K562 (cell line): ENCODE measurements at regions not wholly inside any gene's neighbourhood (a gene's known extent, or its start where the extent isn't known, plus 50 kb on each side); places are given as distances from the start of the nearest gene placed in this dataset.

ENCODE experiments used
- ATAC-seq: fragments of 200-7000 bp; cut with Tn5 transposase; 3 replicates; pipeline ENCODE4 v1.9.1; 2020; ENCODE audit warnings: moderate library complexity
- BruUV-seq: library from RNA; stranded (reverse); fragments of 400-500 nt; replicated peaks from 2 replicates; lab custom pipeline; 2021; lab: Mats Ljungman, UMichigan
- CTCF ChIA-PET: fragments of 300-600 bp; formaldehyde crosslinking; extraction: SDS; loops from one replicate; lab custom pipeline; 2021; ENCODE audit warnings: low intra/inter-chr PET ratio; lab: Yijun Ruan, JAX
- POLR2A ChIA-PET: fragments of 300-600, 350-650 bp; sonication (Branson Sonifier 250); formaldehyde crosslinking; extraction: SDS; loops from one replicate; lab custom pipeline; 2021; ENCODE audit warnings: antibody characterized with exemption, inconsistent platforms; lab: Yijun Ruan, JAX
- DNase-seq, 4 experiments: peaks; one replicate each; pipeline versions ENCODE4 v3.0.0 to v3.0.0-alpha.2; 2011 to 2018; ENCODE audit warnings: low spot score in 3 of 4, mixed read lengths in 3 of 4; ENCODE audit errors: extremely low read depth in 1 of 4
- FAIRE-seq: peaks from 2 replicates; lab custom pipeline; 2011; peaks lifted over from hg19 to GRCh38; lab: Jason Lieb, UNC
- H2AFZ ChIP-seq: 2 replicates; pipeline ENCODE4 v1.6.0; 2011; ENCODE audit warnings: low read depth, low read length, control low read depth, inconsistent platforms
- H3K27ac ChIP-seq: fragments of 200-600 bp; 3 replicates; pipeline ENCODE4 v1.8.0; 2011; ENCODE audit warnings: low read depth, mild to moderate bottlenecking, control low read depth, inconsistent platforms, low read length, moderate library complexity, mixed read lengths; ENCODE audit errors: extremely low read depth
- H3K27me3 ChIP-seq, 2 experiments: fragments of 300-600 bp in 1 of 2; 2 replicates in 1 of 2; 3 replicates in 1 of 2; pipeline versions ENCODE4 v1.6.0 to v1.8.0; 2011; ENCODE audit warnings: inconsistent platforms in 2 of 2, low read length in 2 of 2, mild to moderate bottlenecking in 1 of 2, mixed read lengths in 1 of 2, moderate library complexity in 1 of 2; ENCODE audit not compliant: control insufficient read depth in 2 of 2, insufficient read depth in 2 of 2
- H3K36me3 ChIP-seq: fragments of 300-600 bp; 3 replicates; pipeline ENCODE4 v1.8.0; 2011; ENCODE audit warnings: mild to moderate bottlenecking, low read length, inconsistent platforms; ENCODE audit not compliant: control insufficient read depth, insufficient read depth
- H3K4me1 ChIP-seq, 2 experiments: fragments of 200-600 bp in 1 of 2; replicated peaks in 1 of 2; 2 replicates in 1 of 2; 3 replicates in 1 of 2; pipeline versions ENCODE4 v1.5.1 to v1.8.0; 2011; ENCODE audit warnings: inconsistent platforms in 2 of 2, low read length in 2 of 2, mild to moderate bottlenecking in 1 of 2, mixed read lengths in 1 of 2, moderate library complexity in 1 of 2; ENCODE audit not compliant: control insufficient read depth in 2 of 2, insufficient read depth in 2 of 2
- H3K4me2 ChIP-seq: 2 replicates; pipeline ENCODE4 v1.6.1; 2011; ENCODE audit warnings: low read length, control low read depth, inconsistent platforms, mixed read lengths; ENCODE audit not compliant: insufficient read depth
- H3K4me3 ChIP-seq: fragments of 200-600 bp; sonication (generic), shearing (Covaris generic); 2 replicates; pipeline ENCODE4 v1.5.1; 2016; ENCODE audit warnings: control low read depth, inconsistent platforms
- H3K79me2 ChIP-seq: fragments of 200-600 bp; 3 replicates; pipeline ENCODE4 v1.8.0; 2011; ENCODE audit warnings: low read length, inconsistent platforms; ENCODE audit not compliant: control insufficient read depth, insufficient read depth
- H3K9ac ChIP-seq, 2 experiments: 2 replicates each; pipeline versions ENCODE4 v1.6.0 to v1.6.1; 2011; ENCODE audit warnings: low read depth in 2 of 2, low read length in 2 of 2, control low read depth in 1 of 2, inconsistent platforms in 1 of 2, mild to moderate bottlenecking in 1 of 2, mixed read lengths in 1 of 2; ENCODE audit not compliant: insufficient read depth in 1 of 2
- H3K9me1 ChIP-seq: one replicate; pipeline ENCODE4 v1.6.0; 2011; ENCODE audit warnings: inconsistent platforms, mild to moderate bottlenecking, low read length, moderate library complexity; ENCODE audit not compliant: control insufficient read depth, insufficient read depth
- H3K9me3 ChIP-seq: replicated peaks from 2 replicates; pipeline ENCODE4 v1.5.1; 2011; ENCODE audit warnings: low read depth, low read length, inconsistent platforms; ENCODE audit not compliant: control insufficient read depth, insufficient read depth
- H4K20me1 ChIP-seq: replicated peaks from 2 replicates; pipeline ENCODE4 v1.6.1; 2011; ENCODE audit warnings: low read length, inconsistent platforms, mixed read lengths; ENCODE audit not compliant: control insufficient read depth, insufficient read depth
- BRF1 ChIP-seq: IDR thresholded peaks from 3 replicates; pipeline ENCODE4 v1.6.1; 2011; ENCODE audit warnings: borderline replicate concordance, mild to moderate bottlenecking; ENCODE audit not compliant: insufficient read length; ENCODE audit errors: extremely low read depth
- CREB5 ChIP-seq: fragments of 250-450 bp; sonication (Bioruptor Pico); IDR thresholded peaks from 2 replicates; pipeline ENCODE4 v1.5.0; 2020; ENCODE audit warnings: mild to moderate bottlenecking
- MCM7 ChIP-seq, 2 experiments: fragments of 450-650 bp; IDR thresholded peaks; 2 replicates each; pipeline ENCODE4 v1.6.1; 2016 to 2018
- MEF2A ChIP-seq: IDR thresholded peaks from 2 replicates; pipeline ENCODE4 v1.6.1; 2011; ENCODE audit warnings: low read depth, mild to moderate bottlenecking, low read length, moderate library complexity; ENCODE audit not compliant: control insufficient read depth
- RUNX1 ChIP-seq: sonication (generic); IDR thresholded peaks from 2 replicates; pipeline ENCODE4 v1.6.1; 2016; ENCODE audit warnings: antibody characterized with exemption, low read depth
- SREBF2 ChIP-seq: sonication (generic); formaldehyde crosslinking; IDR thresholded peaks from 2 replicates; pipeline ENCODE4 v1.4.0; 2020; ENCODE audit warnings: mild to moderate bottlenecking, missing genetic modification reagents
- TAF9B ChIP-seq: fragments of 450-650 bp; IDR thresholded peaks from 2 replicates; pipeline ENCODE4 v1.6.1; 2018; ENCODE audit warnings: mild to moderate bottlenecking; ENCODE audit not compliant: partially characterized antibody
- WGBS: fragments of 100-300 bp; shearing (Covaris generic); methylation state at CpG from one replicate; pipeline ENCODE4 v1.1.6; 2016; ENCODE audit warnings: low coverage, mixed read lengths; ENCODE audit not compliant: insufficient coverage; ENCODE audit errors: missing lambda C conversion rate; 5-methylcytosine and 5-hydroxymethylcytosine counted together
- in situ Hi-C: fragments of 300-500 bp; cut with MboI; formaldehyde crosslinking; loops from 4 replicates; pipeline ENCODE4 v1.15.0; 2018; ENCODE audit warnings: inconsistent platforms, mixed read lengths
- intact Hi-C: fragments of 100-400 bp; cut with micrococcal nuclease; formaldehyde crosslinking; loops from 2 replicates; pipeline ENCODE4 v1.14.2; 2022
- TF ChIP-seq, protein P1 (sequence below): sonication (generic); formaldehyde crosslinking; IDR thresholded peaks from 2 replicates; pipeline ENCODE4 v1.8.1; 2023; ENCODE audit warnings: mild to moderate bottlenecking, missing genetic modification reagents

- TF ChIP-seq, protein P1, sequence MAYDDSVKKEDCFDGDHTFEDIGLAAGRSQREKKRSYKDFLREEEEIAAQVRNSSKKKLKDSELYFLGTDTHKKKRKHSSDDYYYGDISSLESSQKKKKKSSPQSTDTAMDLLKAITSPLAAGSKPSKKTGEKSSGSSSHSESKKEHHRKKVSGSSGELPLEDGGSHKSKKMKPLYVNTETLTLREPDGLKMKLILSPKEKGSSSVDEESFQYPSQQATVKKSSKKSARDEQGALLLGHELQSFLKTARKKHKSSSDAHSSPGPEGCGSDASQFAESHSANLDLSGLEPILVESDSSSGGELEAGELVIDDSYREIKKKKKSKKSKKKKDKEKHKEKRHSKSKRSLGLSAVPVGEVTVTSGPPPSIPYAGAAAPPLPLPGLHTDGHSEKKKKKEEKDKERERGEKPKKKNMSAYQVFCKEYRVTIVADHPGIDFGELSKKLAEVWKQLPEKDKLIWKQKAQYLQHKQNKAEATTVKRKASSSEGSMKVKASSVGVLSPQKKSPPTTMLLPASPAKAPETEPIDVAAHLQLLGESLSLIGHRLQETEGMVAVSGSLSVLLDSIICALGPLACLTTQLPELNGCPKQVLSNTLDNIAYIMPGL: no peak
Measured at GRCh38 chr10:30756896-30757295, 127.3 kb upstream of the LYZL2 start (continued).

DNA sequence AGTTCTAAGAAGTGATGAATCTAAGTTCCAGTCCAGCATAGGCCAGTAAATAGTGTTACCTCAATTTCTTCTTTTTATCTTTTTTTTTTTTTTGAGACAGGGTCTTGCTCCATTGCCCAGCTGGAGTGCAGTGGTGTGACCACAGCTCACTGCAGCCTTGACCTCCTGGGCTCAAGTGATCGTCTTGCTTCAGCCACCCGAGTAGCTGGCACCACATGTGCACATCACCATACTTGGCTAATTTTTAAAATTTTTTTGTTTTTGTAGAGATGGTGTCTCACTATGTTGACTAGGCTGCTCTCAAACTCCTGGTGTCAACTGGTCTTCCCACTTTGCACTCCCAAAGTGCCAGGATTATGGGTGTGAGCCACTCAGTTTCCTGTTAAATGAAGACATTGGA lies 126.6 kb upstream of the LYZL2 start:
- no peak overlapping the region for H3K4me2 ChIP-seq
- H3K27me3 ChIP-seq: peaks cover 19 to 36% of the 10 kb centered on the region in 2 experiments; a peak in 3 of 5 replicates
- no peak for FAIRE-seq
- no peak overlapping the region for H3K9ac ChIP-seq
- TF ChIP-seq BRF1 (no peak), CREB5 (CRISPR knock-in tag) (no peak), MCM7 (IDR thresholded peaks at IDR 0.05) (no peak), SREBF2 (CRISPR knock-in tag) (no peak), RUNX1 (no peak), MEF2A (no peak), TAF9B (no peak)
- no peak overlapping the region for H3K4me3 ChIP-seq
- ATAC-seq: no peak
- no peaks in the 10 kb centered on the region for H3K36me3 ChIP-seq
- ChIA-PET POLR2A (no interaction called here), CTCF (no interaction called here)
- H3K9me1 ChIP-seq: no peaks in the 10 kb centered on the region
- BruUV-seq: no TSS peak
- no peaks in the 10 kb centered on the region for H3K79me2 ChIP-seq
- H2AFZ ChIP-seq: no peak overlapping the region
- 0% methylated on average over 2 of the region's 2 CpGs for WGBS
- peaks cover 10% of the 10 kb centered on the region; the same call in 1 of the 2 replicates for H4K20me1 ChIP-seq
- no peaks in the 10 kb centered on the region for H3K9me3 ChIP-seq
- in situ Hi-C loops (no loop called here), intact Hi-C loops (no loop called here)
- DNase-seq: no peak
- peaks cover 7 to 11% of the 10 kb centered on the region in 2 experiments; a peak in 4 of 5 replicates for H3K4me1 ChIP-seq
- no peak overlapping the region for H3K27ac ChIP-seq
